Stimulated activated CD4-positive, alpha-beta T cell treated with anti-CD3 and anti-CD28 coated beads, Interleukin-1b, Interleukin-23, amount 100 ng/mL, for 24 hours (primary cell): ENCODE measurements at regions not wholly inside any gene's neighbourhood (a gene's known extent, or its start where the extent isn't known, plus 50 kb on each side); places are given as distances from the start of the nearest gene placed in this dataset.
"Not testable (repeated sequence)": the region's sequence is repeated elsewhere in the genome, so short reads cannot be mapped to it uniquely, and the experiment has no call there.

ENCODE experiments used
- DNase-seq, 4 experiments: peaks; one replicate each; pipeline ENCODE4 v3.0.0-alpha.2; 2020; ENCODE audit warnings: low read depth in 4 of 4, low spot score in 1 of 4

GRCh38 chr1:82057011-82057410 lies 256.3 kb downstream of the ADGRL2 start:
- no peak for DNase-seq

DNA sequence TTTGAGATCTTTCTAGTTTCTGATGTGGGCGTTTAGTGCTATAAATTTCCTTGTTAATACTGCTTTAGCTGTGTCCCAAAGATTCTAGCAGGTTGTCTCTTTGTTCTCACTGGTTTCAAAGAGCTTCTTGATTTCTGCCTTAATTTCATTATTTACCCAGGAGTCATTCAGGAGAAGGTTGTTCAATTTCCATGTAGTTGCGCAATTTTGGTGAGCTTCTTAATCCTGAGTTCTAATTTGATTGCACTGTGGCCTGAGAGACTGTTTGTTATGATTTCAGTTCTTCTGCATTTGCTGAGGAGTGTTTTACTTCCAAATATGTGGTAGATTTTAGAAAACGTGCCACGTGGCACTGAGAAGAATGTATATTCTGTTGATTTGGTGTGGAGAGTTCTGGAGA lies 254.6 kb downstream of the ADGRL2 start:
- not testable (repeated sequence) for DNase-seq

- DNase-seq, result no peak
Measured at GRCh38 chr1:82052563-82052962, 251.8 kb downstream of the ADGRL2 start.

DNA sequence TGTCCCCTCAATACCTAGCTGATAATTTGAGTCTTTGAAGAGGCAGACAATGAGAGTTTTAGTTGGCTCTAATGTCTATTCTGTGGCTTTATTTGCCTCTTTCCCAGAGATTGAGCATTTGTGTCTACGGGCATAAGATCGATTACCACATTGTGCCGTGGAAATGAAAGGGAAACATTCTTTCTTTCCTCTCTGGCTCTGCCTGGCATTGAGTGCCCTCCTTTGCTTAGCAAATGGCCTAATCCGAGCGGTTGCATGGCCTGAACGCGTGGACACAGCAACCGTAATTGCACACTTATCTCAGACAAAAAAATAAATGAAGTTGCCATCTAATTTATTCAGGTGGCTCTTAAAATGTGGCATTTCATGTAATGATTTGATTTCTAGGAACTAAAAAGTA lies 247.9 kb downstream of the ADGRL2 start:
- no peak for DNase-seq

DNA sequence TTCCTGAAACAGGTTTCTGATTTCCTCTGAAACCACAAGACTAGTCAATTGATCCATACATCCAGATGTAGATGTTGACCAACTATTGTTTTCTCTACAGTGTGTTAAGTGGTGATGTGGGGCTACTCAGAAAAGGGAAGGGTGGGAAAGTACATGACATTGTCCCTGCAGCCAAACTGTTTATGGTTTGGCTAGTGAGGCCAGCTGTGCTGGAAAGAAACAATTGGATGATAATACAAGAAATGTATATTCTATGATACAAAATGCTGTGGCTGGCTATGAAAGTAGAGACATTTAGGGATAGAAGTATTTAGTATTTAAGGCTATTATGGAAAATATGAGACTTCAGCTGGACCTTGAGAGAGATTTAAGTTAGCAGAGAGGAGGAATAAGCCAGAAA lies 244.5 kb downstream of the ADGRL2 start:
- no peak for DNase-seq

GRCh38 chr1:82044536-82044935 lies 243.8 kb downstream of the ADGRL2 start:
- DNase-seq, result no peak

GRCh38 chr1:82044111-82044510 lies 243.4 kb downstream of the ADGRL2 start:
- no peak for DNase-seq

DNA sequence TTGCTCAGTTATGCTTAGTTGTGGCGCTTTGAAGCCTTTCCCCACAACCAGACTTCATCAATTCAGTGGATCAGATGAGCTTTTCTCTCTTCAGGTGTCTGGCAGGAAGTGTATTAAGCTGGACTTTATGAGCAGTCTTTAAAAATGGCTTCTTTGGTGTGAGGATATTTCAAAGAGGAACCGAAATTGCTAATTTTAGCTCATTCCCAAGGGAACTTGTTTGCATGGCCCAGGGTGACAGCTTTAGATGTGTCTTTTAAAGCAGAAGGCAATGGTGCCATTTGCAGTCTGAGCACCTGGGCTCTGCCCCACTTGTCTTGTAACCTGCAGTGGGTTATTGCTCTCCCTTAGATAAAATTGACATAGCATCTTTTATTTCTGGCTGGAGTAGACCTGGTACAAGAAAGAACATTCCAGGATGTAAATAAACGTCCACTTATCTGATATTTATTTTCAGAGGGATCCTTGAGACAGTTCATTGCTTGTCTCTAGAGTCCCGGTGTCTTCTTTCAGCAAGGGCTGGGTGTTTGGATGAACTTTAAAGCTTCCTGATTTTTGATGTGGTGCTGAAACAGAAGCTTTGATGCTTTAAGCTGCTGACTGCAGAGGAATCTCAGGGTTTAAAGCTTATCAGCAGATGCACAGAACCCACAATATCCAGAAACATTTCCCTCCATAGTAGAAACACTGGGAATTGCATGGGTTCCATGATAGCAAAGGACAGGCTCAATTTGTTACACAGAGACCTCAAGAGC lies 241.7 kb downstream of the ADGRL2 start:
- DNase-seq, result no peak
